ENCODE measurements at regions not wholly inside any gene's neighbourhood (a gene's known extent, or its start where the extent isn't known, plus 50 kb on each side); places are given as distances from the start of the nearest gene placed in this dataset.

- Histone ChIP-seq H4K20me1 (ENCODE audit: insufficient read depth) (no peaks in the 10 kb centered on the region), H3K9me3 (ENCODE audit: low read length) (no peaks in the 10 kb centered on the region), H3K79me2 (replicated peaks; ENCODE audit: insufficient read depth, low read length) (no peaks in the 10 kb centered on the region), H3K4me3 (ENCODE audit: low read length) (no peak overlapping the region), H3K9me2 (ENCODE audit: insufficient read depth, low read length) (no peaks in the 10 kb centered on the region), H3K4me2 (ENCODE audit: low read length) (no peak overlapping the region), H3K36me3 (ENCODE audit: insufficient read depth, low read length) (no peaks in the 10 kb centered on the region), H3K9ac (ENCODE audit: low read length) (no peak overlapping the region), H3F3A (ENCODE audit: insufficient read depth, low read length, poor library complexity, severe bottlenecking) (no peaks in the 10 kb centered on the region), H3K27ac (ENCODE audit: low read length) (no peak overlapping the region), H3K27me3 (ENCODE audit: insufficient read depth, low read depth, low read length) (no peaks in the 10 kb centered on the region), H2AFZ (ENCODE audit: low read depth, low read length) (no peak overlapping the region)
- no peak for TF ChIP-seq RAD21 (conservative IDR thresholded peaks at IDR 0.05)
- TF ChIP-seq TAF1 (IDR thresholded peaks at IDR 0.05; ENCODE audit: low read depth) = no peak
- TF ChIP-seq POLR2AphosphoS5 (IDR thresholded peaks at IDR 0.05) = no peak
- TF ChIP-seq EP300 (conservative IDR thresholded peaks at IDR 0.05; ENCODE audit: poor library complexity, severe bottlenecking) = no peak
- TF ChIP-seq, protein P1, sequence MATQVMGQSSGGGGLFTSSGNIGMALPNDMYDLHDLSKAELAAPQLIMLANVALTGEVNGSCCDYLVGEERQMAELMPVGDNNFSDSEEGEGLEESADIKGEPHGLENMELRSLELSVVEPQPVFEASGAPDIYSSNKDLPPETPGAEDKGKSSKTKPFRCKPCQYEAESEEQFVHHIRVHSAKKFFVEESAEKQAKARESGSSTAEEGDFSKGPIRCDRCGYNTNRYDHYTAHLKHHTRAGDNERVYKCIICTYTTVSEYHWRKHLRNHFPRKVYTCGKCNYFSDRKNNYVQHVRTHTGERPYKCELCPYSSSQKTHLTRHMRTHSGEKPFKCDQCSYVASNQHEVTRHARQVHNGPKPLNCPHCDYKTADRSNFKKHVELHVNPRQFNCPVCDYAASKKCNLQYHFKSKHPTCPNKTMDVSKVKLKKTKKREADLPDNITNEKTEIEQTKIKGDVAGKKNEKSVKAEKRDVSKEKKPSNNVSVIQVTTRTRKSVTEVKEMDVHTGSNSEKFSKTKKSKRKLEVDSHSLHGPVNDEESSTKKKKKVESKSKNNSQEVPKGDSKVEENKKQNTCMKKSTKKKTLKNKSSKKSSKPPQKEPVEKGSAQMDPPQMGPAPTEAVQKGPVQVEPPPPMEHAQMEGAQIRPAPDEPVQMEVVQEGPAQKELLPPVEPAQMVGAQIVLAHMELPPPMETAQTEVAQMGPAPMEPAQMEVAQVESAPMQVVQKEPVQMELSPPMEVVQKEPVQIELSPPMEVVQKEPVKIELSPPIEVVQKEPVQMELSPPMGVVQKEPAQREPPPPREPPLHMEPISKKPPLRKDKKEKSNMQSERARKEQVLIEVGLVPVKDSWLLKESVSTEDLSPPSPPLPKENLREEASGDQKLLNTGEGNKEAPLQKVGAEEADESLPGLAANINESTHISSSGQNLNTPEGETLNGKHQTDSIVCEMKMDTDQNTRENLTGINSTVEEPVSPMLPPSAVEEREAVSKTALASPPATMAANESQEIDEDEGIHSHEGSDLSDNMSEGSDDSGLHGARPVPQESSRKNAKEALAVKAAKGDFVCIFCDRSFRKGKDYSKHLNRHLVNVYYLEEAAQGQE (IDR thresholded peaks at IDR 0.05; ENCODE audit: borderline replicate concordance) = no peak
- TF ChIP-seq SMC3 (conservative IDR thresholded peaks at IDR 0.05; ENCODE audit: poor library complexity) = no peak
- TF ChIP-seq MXI1 (conservative IDR thresholded peaks at IDR 0.05; ENCODE audit: poor library complexity, severe bottlenecking) = no peak
- no peak for TF ChIP-seq CTCF (IDR thresholded peaks at IDR 0.05; ENCODE audit: poor library complexity, severe bottlenecking)
- TF ChIP-seq EZH2 (IDR thresholded peaks at IDR 0.05; ENCODE audit: borderline replicate concordance, insufficient read depth, low read length, poor library complexity, severe bottlenecking) = no peak
Measured at GRCh38 chr2:183752571-183752970, 628.3 kb downstream of the NUP35 start.

DNA sequence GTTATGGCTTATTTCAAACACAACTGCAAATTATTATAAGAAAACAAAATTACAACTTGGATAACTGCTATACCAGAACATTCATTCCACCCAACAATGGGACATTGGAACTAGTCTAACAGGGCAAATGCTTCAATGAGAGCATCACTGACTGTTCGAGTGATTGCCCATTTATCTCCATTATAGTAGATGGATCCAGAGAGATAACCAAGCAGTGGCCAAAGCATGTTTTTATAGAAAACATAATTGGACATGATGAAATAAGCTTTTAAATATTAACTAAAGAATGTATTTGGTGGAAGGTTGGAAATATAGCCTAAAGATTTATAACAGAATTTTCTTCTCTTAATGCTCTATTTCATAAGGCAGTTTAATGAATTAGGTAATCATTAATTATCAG lies 634.8 kb downstream of the NUP35 start:
- H3K4me3 ChIP-seq (ENCODE audit: low read length) = no peak overlapping the region
- H3K9me2 ChIP-seq (ENCODE audit: insufficient read depth, low read length) = no peaks in the 10 kb centered on the region
- no peaks in the 10 kb centered on the region for H3K36me3 ChIP-seq (ENCODE audit: insufficient read depth, low read length)
- H3K9ac ChIP-seq (ENCODE audit: low read length) = no peak overlapping the region
- H4K20me1 ChIP-seq (ENCODE audit: insufficient read depth) = no peaks in the 10 kb centered on the region
- H3K79me2 ChIP-seq (replicated peaks; ENCODE audit: insufficient read depth, low read length) = no peaks in the 10 kb centered on the region
- H3K9me3 ChIP-seq (ENCODE audit: low read length) = no peaks in the 10 kb centered on the region
- no peak overlapping the region for H3K4me2 ChIP-seq (ENCODE audit: low read length)
- H3F3A ChIP-seq (ENCODE audit: insufficient read depth, low read length, poor library complexity, severe bottlenecking) = no peaks in the 10 kb centered on the region
- TF ChIP-seq EP300 (conservative IDR thresholded peaks at IDR 0.05; ENCODE audit: poor library complexity, severe bottlenecking) (no peak), CTCF (IDR thresholded peaks at IDR 0.05; ENCODE audit: poor library complexity, severe bottlenecking) (no peak)
- H3K27me3 ChIP-seq (ENCODE audit: insufficient read depth, low read depth, low read length) = no peaks in the 10 kb centered on the region
- no peak overlapping the region for H3K27ac ChIP-seq (ENCODE audit: low read length)
- no peak overlapping the region for H2AFZ ChIP-seq (ENCODE audit: low read depth, low read length)
